ENCODE measurements at regions not wholly inside any gene's neighbourhood (a gene's known extent, or its start where the extent isn't known, plus 50 kb on each side); places are given as distances from the start of the nearest gene placed in this dataset.

DNA sequence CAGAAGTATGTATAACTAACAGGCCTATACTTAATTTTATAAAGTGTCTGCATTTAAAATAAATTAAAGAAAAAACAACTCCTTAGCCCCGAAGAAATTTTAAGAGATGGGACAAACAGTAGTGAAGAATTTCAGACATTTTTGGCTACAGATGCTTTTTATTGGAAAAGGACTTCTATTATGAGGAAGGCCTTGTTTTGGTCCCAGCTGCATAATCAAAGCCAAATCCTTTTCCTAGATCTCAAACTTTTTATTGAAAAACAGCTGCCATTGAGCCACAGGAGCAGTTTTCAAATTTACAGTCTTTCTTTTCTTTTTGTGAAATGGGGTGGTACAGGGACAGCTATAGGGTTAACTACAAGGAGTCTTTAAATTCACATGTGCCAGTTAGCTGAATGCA, 51.3 kb upstream of the SETBP1 start:
- no peak overlapping the region for H3K4me3 ChIP-seq (ENCODE audit: low read depth, low read length)
- TF ChIP-seq, protein P1, sequence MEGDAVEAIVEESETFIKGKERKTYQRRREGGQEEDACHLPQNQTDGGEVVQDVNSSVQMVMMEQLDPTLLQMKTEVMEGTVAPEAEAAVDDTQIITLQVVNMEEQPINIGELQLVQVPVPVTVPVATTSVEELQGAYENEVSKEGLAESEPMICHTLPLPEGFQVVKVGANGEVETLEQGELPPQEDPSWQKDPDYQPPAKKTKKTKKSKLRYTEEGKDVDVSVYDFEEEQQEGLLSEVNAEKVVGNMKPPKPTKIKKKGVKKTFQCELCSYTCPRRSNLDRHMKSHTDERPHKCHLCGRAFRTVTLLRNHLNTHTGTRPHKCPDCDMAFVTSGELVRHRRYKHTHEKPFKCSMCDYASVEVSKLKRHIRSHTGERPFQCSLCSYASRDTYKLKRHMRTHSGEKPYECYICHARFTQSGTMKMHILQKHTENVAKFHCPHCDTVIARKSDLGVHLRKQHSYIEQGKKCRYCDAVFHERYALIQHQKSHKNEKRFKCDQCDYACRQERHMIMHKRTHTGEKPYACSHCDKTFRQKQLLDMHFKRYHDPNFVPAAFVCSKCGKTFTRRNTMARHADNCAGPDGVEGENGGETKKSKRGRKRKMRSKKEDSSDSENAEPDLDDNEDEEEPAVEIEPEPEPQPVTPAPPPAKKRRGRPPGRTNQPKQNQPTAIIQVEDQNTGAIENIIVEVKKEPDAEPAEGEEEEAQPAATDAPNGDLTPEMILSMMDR (IDR thresholded peaks at IDR 0.05; ENCODE audit: low read depth, low read length) = no peak

DNA sequence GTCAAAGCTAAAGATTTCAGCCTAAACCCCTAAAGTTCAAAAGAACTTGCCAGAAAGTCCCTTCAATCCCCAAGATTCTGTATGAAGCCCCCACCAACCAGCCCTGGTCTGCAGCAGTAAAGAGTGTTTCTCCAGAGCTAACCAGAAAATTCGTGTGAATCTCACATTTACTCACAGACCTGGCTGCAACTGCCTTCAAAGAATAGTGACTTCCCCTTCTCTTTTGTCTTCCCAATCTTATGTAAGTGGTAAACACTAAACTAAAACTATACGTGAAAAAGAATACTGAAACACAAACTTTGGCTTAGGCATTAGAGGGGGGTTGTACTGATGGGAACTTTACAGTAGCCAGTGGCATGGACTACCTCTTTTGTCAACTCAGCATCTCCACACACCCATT, 50.6 kb upstream of the SETBP1 start:
- H3K4me3 ChIP-seq (ENCODE audit: low read depth, low read length) = no peak overlapping the region
- TF ChIP-seq, protein P1 (IDR thresholded peaks at IDR 0.05; ENCODE audit: low read depth, low read length) = no peak
